MCF 10A (cell line): ENCODE measurements at regions not wholly inside any gene's neighbourhood (a gene's known extent, or its start where the extent isn't known, plus 50 kb on each side); places are given as distances from the start of the nearest gene placed in this dataset.

Experiments
- BruUV-seq: library from RNA; stranded (reverse); fragments of 400-500 nt; replicated peaks from 2 replicates; lab custom pipeline; 2021; lab: Mats Ljungman, UMichigan
- CTCF ChIA-PET: fragments of 300-600 bp; sonication (Branson Sonifier 250); formaldehyde crosslinking; extraction: SDS; loops from one replicate; lab custom pipeline; 2021; ENCODE audit warnings: antibody characterized with exemption, inconsistent platforms; lab: Yijun Ruan, JAX
- POLR2A ChIA-PET: fragments of 300-600, 350-650 bp; sonication (Branson Sonifier 250); formaldehyde crosslinking; extraction: SDS; loops from one replicate; lab custom pipeline; 2020; ENCODE audit warnings: antibody characterized with exemption, inconsistent platforms; lab: Yijun Ruan, JAX
- DNase-seq: peaks from one replicate; pipeline ENCODE4 v3.0.0-alpha.2; 2018; ENCODE audit not compliant: unreplicated experiment
- H3K27ac Mint-ChIP-seq: one replicate; pipeline ENCODE4 v1.8.0; 2022; ENCODE audit warnings: mild to moderate bottlenecking, low read depth, mixed read lengths; ENCODE audit not compliant: unreplicated experiment
- H3K27me3 Mint-ChIP-seq: one replicate; pipeline ENCODE4 v1.8.0; 2022; ENCODE audit warnings: mixed read lengths; ENCODE audit not compliant: insufficient read depth, unreplicated experiment
- H3K36me3 Mint-ChIP-seq: one replicate; pipeline ENCODE4 v1.8.0; 2022; ENCODE audit warnings: mild to moderate bottlenecking, moderate library complexity, mixed read lengths; ENCODE audit not compliant: insufficient read depth, unreplicated experiment
- H3K4me1 Mint-ChIP-seq: one replicate; pipeline ENCODE4 v1.8.0; 2022; ENCODE audit warnings: mixed read lengths; ENCODE audit not compliant: insufficient read depth, unreplicated experiment
- H3K4me3 Mint-ChIP-seq: one replicate; pipeline ENCODE4 v1.8.0; 2022; ENCODE audit warnings: mild to moderate bottlenecking, moderate library complexity, mixed read lengths; ENCODE audit not compliant: unreplicated experiment
- H3K9me3 Mint-ChIP-seq: one replicate; pipeline ENCODE4 v1.8.0; 2022; ENCODE audit warnings: mixed read lengths; ENCODE audit not compliant: unreplicated experiment
- CTCF ChIP-seq: fragments of 200-600 bp; IDR thresholded peaks from one replicate; pipeline ENCODE4 v1.8.0; 2022; ENCODE audit warnings: antibody characterized with exemption, mild to moderate bottlenecking; ENCODE audit not compliant: unreplicated experiment
- intact Hi-C: fragments of 100-400 bp; cut with micrococcal nuclease; formaldehyde crosslinking; loops from 2 replicates; pipeline ENCODE4 v1.14.1; 2022

GRCh38 chrX:100477467-100477866, 67.4 kb upstream of the PCDH19 start:
- TF ChIP-seq CTCF: no peak

More at GRCh38 chrX:100477467-100477866, 67.4 kb upstream of the PCDH19 start:
- CTCF ChIA-PET: interaction anchor here (0.8 kb wide), 1 partner anchor 21 kb away, joined by 5 read pairs; no protein-coding TSS in a partner anchor
- POLR2A ChIA-PET: no interaction called here
- Mint-ChIP-seq H3K36me3 (no peaks in the 10 kb centered on the region), H3K4me1 (no peaks in the 10 kb centered on the region), H3K9me3 (no peaks in the 10 kb centered on the region), H3K4me3 (no peak overlapping the region), H3K27me3 (peaks cover 29% of the 10 kb centered on the region), H3K27ac (no peak overlapping the region)
- BruUV-seq: no TSS peak
- intact Hi-C loops: no loop called here
- DNase-seq: no peak
